Stomach (tissue), 8 donors: ENCODE measurements at regions not wholly inside any gene's neighbourhood (a gene's known extent, or its start where the extent isn't known, plus 50 kb on each side); places are given as distances from the start of the nearest gene placed in this dataset.

Experiments
- DNase-seq, 2 donors: peaks; one replicate each; pipeline versions ENCODE4 v3.0.0 to v3.0.0-alpha.2; 2013 to 2019
- H3K27ac ChIP-seq, 5 donors: fragments of 200-600 bp in 4 of 5; sonication (generic) in 4 of 5; one replicate each; pipeline ENCODE4 v1.5.1; 2013 to 2019; ENCODE audit warnings: mild to moderate bottlenecking in 1 of 5, moderate library complexity in 1 of 5
- H3K27me3 ChIP-seq, 3 donors: fragments of 200-600 bp; sonication (generic); one replicate each; pipeline ENCODE4 v1.5.1; 2017 to 2019; ENCODE audit warnings: mixed run types in 1 of 3
- H3K36me3 ChIP-seq, 4 donors: fragments of 200-600 bp; sonication (generic); 1 replicate in 3 of 4; 2 replicates in 1 of 4; pipeline ENCODE4 v1.5.1; 2016 to 2019
- H3K4me1 ChIP-seq, 4 donors: fragments of 200-600 bp; sonication (generic); one replicate each; pipeline ENCODE4 v1.5.1; 2016 to 2019
- H3K4me3 ChIP-seq, 4 donors: fragments of 200-600 bp; sonication (generic) in 3 of 4; one replicate each; pipeline ENCODE4 v1.5.1; 2016 to 2019; ENCODE audit warnings: mild to moderate bottlenecking in 1 of 4
- H3K9me3 ChIP-seq, 4 donors: fragments of 200-600 bp; sonication (generic); one replicate each; pipeline ENCODE4 v1.5.1; 2016 to 2019
- EP300 ChIP-seq: sonication (generic); formaldehyde crosslinking; IDR thresholded peaks from one replicate; pipeline ENCODE4 v1.6.1; 2017; ENCODE audit warnings: antibody characterized with exemption
- POLR2A ChIP-seq, 4 donors: fragments of 450-650 bp; IDR thresholded peaks; one replicate each; pipeline ENCODE4 v1.6.1; 2016; ENCODE audit warnings: antibody characterized with exemption in 4 of 4, control low read depth in 2 of 4, mild to moderate bottlenecking in 1 of 4, moderate library complexity in 1 of 4
- POLR2AphosphoS5 ChIP-seq, 3 donors: sonication (generic); formaldehyde crosslinking; IDR thresholded peaks; one replicate each; pipeline ENCODE4 v1.6.1; 2016; ENCODE audit warnings: antibody characterized with exemption in 3 of 3
- WGBS, 5 donors: extraction: QIAGEN DNeasy Blood & Tissue Kit in 3 of 5; methylation state at CpG; one replicate each; pipeline versions ENCODE4 v1.1.5 to v1.1.7; 2013 to 2018; 5-methylcytosine and 5-hydroxymethylcytosine counted together
- intact Hi-C: fragments of 100-400 bp; cut with DNase I; formaldehyde crosslinking; loops from one replicate; pipeline ENCODE4 v1.15.1; 2023; ENCODE audit warnings: low total_unique reads
- TF ChIP-seq, protein P1 (sequence below), 7 experiments: fragments of 450-650 bp in 4 of 7; fragments of 200-600 bp in 3 of 7; sonication (generic) in 3 of 7; IDR thresholded peaks; one replicate each; pipeline ENCODE4 v1.5.1; 2016 to 2019; ENCODE audit warnings: antibody characterized with exemption in 7 of 7, control low read depth in 2 of 7, mild to moderate bottlenecking in 1 of 7
- donor health status: healthy with polysubstance abuse.
- donor health status: Bipolar disorder and iron deficiency.
- donor health status: healthy.

DNA sequence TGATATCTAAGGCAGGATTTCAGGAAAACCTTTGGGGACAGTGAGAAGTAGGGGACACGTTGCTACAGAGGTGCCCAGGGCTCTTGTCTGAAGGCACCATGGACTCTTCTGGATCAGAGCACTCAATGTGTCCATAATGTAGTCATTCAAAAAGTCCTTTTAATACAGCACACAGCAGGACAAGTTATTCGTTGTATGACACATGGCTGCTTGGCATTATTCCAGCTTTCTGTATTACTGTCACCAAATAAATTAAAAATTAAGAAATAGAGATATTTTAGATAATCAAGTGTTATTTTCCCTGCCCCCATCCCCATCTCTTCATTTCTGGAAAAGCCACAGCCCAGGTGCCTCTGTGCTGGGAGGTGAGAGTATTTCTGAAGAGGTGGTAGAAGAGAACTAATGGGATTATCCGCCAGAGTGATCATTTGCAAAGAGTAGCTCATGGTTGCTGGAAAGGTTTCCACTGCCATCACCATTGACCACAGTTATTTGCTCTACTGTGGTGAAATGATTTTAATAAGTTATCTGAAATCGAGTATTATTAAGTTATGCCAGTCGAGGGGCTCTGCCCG is 83.0 kb downstream of the CXCL12 start:
- no peak overlapping the region for H3K27ac ChIP-seq
- no peaks in the 10 kb centered on the region for H3K27me3 ChIP-seq
- intact Hi-C loops, result no loop called here
- H3K4me3 ChIP-seq, result no peak overlapping the region
- DNase-seq, result no peak
- WGBS, 5 donors, result 65 to 75% (median 70%) methylated on average over 6 of the region's 6 CpGs
- H3K36me3 ChIP-seq, result no peaks in the 10 kb centered on the region
- TF ChIP-seq POLR2A (IDR thresholded peaks at IDR 0.05), result no peak
- no peak for TF ChIP-seq EP300
- TF ChIP-seq, protein P1, sequence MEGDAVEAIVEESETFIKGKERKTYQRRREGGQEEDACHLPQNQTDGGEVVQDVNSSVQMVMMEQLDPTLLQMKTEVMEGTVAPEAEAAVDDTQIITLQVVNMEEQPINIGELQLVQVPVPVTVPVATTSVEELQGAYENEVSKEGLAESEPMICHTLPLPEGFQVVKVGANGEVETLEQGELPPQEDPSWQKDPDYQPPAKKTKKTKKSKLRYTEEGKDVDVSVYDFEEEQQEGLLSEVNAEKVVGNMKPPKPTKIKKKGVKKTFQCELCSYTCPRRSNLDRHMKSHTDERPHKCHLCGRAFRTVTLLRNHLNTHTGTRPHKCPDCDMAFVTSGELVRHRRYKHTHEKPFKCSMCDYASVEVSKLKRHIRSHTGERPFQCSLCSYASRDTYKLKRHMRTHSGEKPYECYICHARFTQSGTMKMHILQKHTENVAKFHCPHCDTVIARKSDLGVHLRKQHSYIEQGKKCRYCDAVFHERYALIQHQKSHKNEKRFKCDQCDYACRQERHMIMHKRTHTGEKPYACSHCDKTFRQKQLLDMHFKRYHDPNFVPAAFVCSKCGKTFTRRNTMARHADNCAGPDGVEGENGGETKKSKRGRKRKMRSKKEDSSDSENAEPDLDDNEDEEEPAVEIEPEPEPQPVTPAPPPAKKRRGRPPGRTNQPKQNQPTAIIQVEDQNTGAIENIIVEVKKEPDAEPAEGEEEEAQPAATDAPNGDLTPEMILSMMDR (IDR thresholded peaks at IDR 0.05), result no peak
- no peak for TF ChIP-seq POLR2AphosphoS5 (IDR thresholded peaks at IDR 0.05)
- no peaks in the 10 kb centered on the region for H3K4me1 ChIP-seq
- H3K9me3 ChIP-seq, result no peaks in the 10 kb centered on the region

DNA sequence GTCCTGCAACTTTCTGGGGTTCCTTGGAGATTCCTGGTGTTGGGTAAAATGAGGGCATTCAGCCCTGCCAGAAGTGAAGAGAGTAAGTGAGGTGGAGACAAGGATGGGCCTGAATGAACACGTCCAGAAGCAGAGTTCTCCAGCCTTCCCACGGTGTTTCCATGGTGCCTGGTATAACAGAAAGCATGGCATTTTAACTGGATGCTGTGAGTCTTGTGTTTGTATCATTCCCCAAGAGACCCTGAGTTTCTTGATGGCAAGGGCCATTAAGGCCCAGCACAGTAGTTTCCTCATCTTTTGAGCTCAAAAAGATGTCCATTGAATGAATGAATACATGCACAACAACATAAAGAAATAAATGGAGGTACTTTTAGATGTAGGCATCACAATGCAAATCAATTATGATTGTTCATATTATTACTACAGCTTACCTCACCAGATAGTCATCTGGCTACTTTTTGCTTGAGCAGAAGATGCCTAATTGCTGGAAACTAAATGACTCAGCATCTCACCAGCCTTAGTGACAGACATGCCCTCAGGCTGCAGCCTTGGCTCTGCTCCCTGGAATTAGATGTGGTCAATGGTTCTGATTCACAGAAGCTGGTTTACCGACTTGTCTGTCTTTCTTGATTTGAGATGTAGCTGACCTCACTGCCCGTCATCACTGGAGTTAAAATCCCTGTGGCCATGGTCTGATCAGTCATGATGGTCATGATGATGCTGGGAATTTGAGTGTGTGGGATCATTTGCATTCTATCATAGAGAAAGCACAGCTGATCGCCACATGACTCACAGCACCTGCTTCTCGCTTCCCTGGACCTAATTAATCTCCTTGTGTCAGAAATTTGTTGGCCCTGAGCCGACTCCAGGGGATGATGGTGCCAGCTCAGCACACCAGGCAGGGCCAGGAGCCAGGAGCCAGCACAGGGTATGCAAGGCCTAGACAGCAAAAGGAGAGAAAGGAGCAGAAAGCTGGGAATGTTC is 83.9 kb downstream of the CXCL12 start:
- TF ChIP-seq EP300 (no peak), POLR2A (IDR thresholded peaks at IDR 0.05) (no peak), POLR2AphosphoS5 (IDR thresholded peaks at IDR 0.05) (no peak)
- TF ChIP-seq, protein P1 (IDR thresholded peaks at IDR 0.05), result no peak
- H3K27ac ChIP-seq, result no peak overlapping the region
- no peaks in the 10 kb centered on the region for H3K4me1 ChIP-seq
- no peaks in the 10 kb centered on the region for H3K9me3 ChIP-seq
- intact Hi-C loops, result no loop called here
- peak; percentile 67 to 79 for DNase-seq
- H3K36me3 ChIP-seq, result no peaks in the 10 kb centered on the region
- WGBS, 5 donors, result 51 to 63% (median 57%) methylated on average over 7 of the region's 7 CpGs
- H3K27me3 ChIP-seq, result no peaks in the 10 kb centered on the region
- no peak overlapping the region for H3K4me3 ChIP-seq

DNA sequence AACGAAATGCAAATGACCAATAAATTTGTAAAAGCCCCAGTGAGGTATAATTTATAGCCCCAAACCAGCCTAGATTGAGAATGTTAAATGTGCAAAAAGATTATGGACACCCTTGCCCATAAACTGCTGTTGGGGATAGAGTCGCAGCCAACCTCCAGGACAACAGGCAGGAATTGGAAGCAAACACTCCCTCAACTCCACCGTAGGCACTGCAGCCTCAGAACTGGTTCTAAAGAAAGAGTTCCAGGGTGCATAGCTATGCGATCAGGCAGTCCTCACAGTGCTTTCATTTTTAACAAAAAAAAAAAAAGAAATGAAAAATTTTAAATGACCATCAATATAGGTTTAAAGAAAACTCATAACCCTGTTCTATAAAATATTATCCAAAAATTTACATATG is 86.2 kb downstream of the CXCL12 start:
- WGBS, 5 donors, result 84 to 93% (median 86%) methylated on average over 4 of the region's 4 CpGs
- DNase-seq, result no peak
- TF ChIP-seq, protein P1 (IDR thresholded peaks at IDR 0.05), result no peak
- TF ChIP-seq POLR2AphosphoS5 (IDR thresholded peaks at IDR 0.05) (no peak), POLR2A (IDR thresholded peaks at IDR 0.05) (no peak), EP300 (no peak)
- H3K27ac ChIP-seq, result no peak overlapping the region
- H3K4me3 ChIP-seq, result no peak overlapping the region
- no peaks in the 10 kb centered on the region for H3K9me3 ChIP-seq
- peaks cover 0 to 5% (median under 1%) of the 10 kb centered on the region in 4 donors for H3K4me1 ChIP-seq
- H3K27me3 ChIP-seq, result peaks cover 0 to 7% (median 0%) of the 10 kb centered on the region in 3 donors
- no peaks in the 10 kb centered on the region for H3K36me3 ChIP-seq
- intact Hi-C loops, result no loop called here

DNA sequence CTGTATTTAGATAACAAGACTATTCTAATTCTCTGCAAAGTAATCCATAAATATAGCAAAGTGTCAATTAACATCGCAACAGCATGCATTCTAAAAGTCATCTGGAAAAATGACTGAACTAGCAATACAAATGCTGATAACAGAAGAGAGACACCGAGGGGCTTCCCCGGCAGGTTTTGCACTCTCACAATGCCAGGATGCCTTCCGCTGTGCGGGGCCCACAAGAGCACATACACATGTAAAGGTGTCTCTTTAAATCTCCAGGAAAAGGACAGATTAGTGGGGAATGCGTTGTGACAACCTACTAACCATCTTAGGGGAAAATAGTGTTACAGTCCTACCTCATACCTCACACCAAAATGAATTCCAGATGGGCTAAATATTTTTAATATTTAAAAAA is 86.9 kb downstream of the CXCL12 start:
- intact Hi-C loops, result no loop called here
- no peaks in the 10 kb centered on the region for H3K9me3 ChIP-seq
- peaks cover 0 to 15% (median 7%) of the 10 kb centered on the region in 3 donors for H3K27me3 ChIP-seq

More for the DNA sequence above, 86.9 kb downstream of the CXCL12 start:
- no peaks in the 10 kb centered on the region for H3K36me3 ChIP-seq
- H3K27ac ChIP-seq, result no peak overlapping the region
- 61 to 78% (median 69%) methylated on average over 6 of the region's 6 CpGs for whole genome bisulfite sequencing, 5 donors
- H3K4me3 ChIP-seq, result no peak overlapping the region
- DNase-seq, result no peak
- peaks cover 5 to 10% (median 8%) of the 10 kb centered on the region in 4 donors for H3K4me1 ChIP-seq
- TF ChIP-seq POLR2A (IDR thresholded peaks at IDR 0.05), result no peak
- no peak for TF ChIP-seq POLR2AphosphoS5 (IDR thresholded peaks at IDR 0.05)
- TF ChIP-seq EP300, result no peak
- TF ChIP-seq, protein P1 (IDR thresholded peaks at IDR 0.05), result no peak
